Stimulated activated CD4-positive, alpha-beta T cell treated with anti-CD3 and anti-CD28 coated beads, Interleukin-12 subunit alpha, Interleukin-12 subunit beta, amount 100 ng/mL, for 4 hours (primary cell): ENCODE measurements at regions not wholly inside any gene's neighbourhood (a gene's known extent, or its start where the extent isn't known, plus 50 kb on each side); places are given as distances from the start of the nearest gene placed in this dataset.

Experiments
- DNase-seq: peaks from one replicate; pipeline ENCODE4 v3.0.0-alpha.2; 2020

GRCh38 chr6:170212956-170213636 lies 77.8 kb downstream of the DLL1 start:
- DNase-seq: no peak

GRCh38 chr6:170212051-170212756 lies 78.7 kb downstream of the DLL1 start:
- no peak for DNase-seq

DNA sequence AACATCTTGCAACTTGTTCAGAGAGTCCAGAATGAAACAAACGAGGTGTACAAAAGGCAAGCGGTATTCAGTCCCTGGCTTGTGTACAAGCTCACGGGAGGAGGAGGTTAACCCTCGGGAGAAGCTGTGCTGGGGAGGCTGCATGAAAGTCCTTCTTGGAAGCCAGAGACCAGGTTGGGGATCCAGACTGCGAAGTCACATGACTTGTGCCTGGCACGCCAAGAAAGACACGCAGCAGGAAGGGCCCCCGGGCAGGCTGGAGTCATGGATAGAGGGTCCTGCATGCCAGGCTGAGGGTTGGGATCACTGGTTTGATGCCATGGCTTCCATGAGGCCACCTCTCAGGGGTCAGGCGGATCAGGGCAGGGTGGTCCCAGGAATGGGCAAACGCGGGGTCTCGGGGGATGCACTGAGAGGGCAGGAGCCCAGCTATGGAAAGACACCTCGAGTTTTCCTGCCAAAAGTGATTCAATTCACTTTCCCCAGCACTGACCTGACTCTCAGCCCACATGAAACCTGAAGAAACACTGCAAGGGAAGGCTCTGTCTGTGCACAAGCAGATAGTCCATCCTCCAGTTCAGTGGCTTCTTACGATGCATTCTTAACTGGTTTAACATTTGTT lies 79.4 kb downstream of the DLL1 start:
- DNase-seq: no peak

GRCh38 chr6:170210651-170211403 lies 80.1 kb downstream of the DLL1 start:
- no peak for DNase-seq

DNA sequence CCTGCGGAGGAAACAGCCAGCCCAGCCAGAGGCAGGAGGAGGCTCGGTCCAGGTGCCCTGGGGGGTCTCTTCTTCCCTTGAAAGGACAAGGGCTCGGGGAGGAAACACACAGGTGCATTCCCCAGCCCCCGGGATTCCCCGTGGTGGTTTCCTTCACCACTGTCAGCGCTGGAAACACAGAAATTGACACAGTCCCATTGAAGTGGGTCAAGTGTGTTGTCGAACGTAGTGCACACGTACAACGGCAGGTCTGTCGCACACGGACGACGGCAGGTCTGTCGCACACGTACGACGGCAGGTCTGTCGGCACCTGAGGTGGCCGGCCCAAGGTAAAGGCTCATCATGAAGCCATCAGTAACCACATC lies 80.9 kb downstream of the DLL1 start:
- no peak for DNase-seq

DNA sequence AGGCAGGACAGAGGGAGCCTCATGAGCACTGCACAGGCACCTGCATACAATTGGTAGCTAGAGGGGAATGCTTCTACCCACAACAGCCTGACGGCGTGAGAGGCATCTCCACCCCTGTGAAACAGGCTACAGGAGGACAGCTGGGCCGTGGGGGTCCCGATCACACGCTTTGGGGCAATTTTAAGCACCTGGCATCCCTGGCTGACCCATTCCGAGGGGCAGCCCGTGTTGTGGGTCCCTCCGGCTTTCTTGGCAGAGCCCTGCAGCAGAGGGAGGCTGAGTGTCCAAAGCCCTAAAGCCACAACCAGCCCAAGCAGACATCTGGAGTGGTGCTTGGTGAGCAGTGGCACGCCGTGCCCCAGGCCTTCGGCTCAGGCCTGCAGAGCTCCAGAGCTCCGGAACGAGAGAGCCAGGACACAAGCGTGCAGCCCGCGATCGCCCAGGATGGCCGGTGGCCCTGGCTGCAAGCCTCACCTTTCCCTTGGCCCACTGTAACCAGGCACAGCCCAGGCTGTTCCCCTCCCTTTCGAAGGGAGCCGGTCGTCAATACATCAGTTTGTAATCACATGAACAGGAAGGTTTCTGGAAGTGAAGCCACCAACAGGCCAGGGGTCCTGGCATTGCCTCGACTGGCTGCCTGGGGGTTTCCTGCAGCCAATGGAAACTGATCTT lies 81.4 kb downstream of the DLL1 start:
- no peak for DNase-seq

DNA sequence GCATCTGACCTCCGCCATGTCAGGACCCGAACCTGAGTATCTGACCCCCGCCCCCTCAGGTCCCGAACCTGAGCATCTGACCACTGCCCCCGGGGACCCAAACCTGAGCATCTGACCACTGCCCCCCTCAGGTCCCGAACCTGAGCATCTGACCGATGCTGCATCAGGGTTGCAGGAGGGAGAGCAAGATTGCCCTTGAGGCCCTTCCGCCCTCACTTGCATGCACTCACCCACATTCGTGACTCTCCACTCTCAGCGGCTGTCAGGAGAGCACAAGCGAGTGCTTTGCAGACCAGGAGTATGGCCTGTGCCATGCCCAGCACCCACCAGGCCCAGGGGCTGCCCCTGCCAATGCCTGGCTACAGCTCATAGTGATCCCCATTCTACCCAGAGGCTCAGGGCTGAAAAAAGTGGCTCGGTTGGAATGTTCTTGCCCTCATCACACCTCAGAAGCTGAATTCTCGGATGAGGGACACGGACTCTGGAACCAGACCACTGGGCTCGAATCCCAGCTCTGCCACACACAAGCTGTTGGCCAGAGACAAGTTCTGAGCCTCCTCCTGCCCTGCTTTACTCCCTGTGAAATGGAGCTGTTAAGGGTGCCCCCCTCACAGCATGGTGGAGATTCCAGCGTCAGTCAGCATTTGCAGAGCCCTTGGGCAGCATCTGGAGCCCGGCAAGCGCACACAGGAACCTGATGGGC lies 82.1 kb downstream of the DLL1 start:
- DNase-seq: no peak

DNA sequence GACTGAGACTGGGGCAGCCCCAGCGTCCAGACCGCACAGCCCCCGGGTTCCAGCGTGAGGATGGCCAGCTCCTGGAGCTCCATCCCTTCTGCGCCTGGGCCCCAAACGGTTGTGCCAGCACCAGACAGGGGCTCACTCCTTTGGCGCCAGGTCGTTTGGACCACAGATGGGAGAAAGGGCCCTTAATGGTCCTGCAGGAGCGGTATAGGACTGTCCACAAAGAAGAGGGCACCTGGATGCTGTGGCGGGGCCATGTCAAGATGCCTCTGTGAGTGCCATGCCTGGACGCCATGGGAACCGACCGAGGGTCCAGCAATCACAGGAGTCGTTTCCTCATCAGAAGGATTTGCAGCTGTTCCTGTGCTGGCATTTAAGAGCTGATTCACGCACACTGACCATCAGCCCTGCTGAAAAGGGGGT lies 82.7 kb downstream of the DLL1 start:
- DNase-seq: no peak

GRCh38 chr6:170207586-170208181 lies 83.2 kb downstream of the DLL1 start:
- no peak for DNase-seq

GRCh38 chr6:170206851-170207431 lies 83.9 kb downstream of the DLL1 start:
- no peak for DNase-seq

- DNase-seq: no peak
These were observed 84.6 kb downstream of the DLL1 start for GRCh38 chr6:170206317-170206621.

GRCh38 chr6:170205534-170206316 lies 85.2 kb downstream of the DLL1 start:
- no peak for DNase-seq

DNA sequence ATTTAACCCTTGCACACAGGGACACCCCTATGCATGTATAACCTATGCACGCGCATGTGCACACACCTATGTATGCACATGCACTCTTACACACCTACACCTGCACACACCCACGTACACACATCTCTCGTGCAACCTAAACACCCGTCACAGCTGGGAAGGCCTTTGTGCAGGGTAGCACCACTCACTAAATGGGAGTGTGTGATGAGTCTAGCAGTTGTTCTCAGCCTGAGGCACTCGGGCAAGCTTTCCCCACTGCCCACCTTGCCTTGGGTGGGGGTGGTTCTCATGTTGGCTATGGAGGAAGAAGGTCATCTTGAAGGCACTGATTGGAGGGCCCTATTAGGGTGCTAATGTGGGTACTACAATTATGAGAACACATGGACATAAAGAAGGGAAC lies 85.8 kb downstream of the DLL1 start:
- DNase-seq: no peak

GRCh38 chr6:170203212-170203611 lies 87.7 kb downstream of the DLL1 start:
- no peak for DNase-seq

GRCh38 chr6:170202416-170203135 lies 88.3 kb downstream of the DLL1 start:
- DNase-seq: no peak

DNA sequence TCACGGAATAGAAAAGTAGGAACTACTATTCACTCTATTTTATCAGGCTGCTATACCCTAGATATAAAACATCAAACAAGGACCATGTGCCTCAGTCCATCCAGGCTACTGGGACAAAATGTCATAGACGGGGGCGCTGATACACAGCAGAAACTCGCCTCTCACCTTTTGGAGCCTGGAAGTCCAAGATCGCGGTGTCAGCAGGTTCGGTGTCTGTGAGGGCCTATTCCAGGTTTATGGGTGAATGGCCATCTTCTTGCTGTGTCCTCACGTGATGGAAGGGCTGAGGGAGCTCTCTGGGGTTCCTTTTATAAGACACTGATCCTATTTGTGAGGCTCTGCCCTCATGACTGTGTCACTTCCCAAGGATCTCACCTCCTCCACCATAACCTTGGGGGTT lies 89.5 kb downstream of the DLL1 start:
- DNase-seq: no peak

DNA sequence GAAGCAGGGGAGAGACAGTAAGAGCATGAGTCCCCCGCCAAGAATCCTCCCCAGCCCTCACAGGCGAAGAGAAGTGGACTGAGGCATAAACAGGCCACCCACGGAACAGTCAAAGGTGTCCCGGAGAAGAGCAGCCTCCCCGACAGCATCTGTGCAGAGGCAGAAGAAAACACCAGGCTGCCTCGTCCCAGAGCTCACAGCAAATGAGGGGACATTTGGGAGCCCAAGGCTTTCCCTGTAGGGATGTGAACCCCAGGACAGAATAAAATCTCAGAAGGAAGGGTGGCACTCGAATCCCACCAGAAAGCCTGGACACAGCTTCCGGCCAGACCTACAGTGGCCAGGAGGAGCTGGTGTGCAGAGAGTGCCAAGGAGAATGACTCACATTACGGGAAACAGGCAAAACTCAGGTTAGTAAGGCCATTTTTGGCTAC lies 90.4 kb downstream of the DLL1 start:
- no peak for DNase-seq

- no peak for DNase-seq
These were observed 91.2 kb downstream of the DLL1 start for GRCh38 chr6:170199716-170200115.

GRCh38 chr6:170198298-170198697 lies 92.6 kb downstream of the DLL1 start:
- DNase-seq: no peak

DNA sequence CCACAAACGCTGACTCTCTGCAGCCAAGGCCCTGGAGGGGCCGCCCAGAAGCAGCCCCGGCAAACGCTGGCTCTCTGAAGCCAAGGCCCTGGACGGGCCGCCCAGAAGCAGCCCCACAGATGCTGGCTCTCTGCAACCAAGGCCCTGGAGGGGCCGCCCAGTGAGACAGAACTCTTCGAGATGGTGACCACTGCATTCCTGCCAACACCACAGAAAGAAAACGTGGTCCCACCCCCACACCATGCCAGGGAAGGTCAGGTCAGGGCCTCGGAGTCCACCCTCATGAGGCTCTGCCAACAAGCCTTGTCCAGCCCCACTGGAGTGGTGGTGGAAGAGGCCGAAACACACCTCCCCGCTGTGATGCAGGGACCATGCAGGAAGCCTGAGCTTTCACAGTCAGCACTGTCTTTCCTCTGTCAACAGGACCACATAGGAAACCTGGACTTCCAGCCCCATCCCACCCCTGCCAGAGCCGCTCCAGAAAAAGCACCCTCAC lies 97.5 kb downstream of the DLL1 start:
- no peak for DNase-seq
